ENCODE measurements at regions not wholly inside any gene's neighbourhood (a gene's known extent, or its start where the extent isn't known, plus 50 kb on each side); places are given as distances from the start of the nearest gene placed in this dataset.

DNA sequence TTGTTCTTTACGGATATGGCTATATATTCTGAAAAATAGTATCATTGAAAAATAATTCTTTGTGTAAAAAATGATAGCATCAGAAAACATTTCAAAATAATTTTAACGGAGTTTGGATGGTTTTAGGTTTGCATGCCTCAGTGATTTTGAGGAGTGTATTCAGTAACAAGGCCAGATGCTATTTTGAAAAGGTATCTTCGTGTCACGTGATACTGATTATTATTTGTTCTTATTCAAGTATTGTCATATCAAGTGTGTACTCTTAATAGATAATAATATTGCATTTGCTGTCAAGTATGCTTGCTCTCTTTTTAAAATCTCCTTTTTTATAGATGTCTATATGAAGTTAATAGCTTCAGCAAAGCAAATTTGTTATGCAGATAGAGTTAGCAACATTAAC lies 313.1 kb upstream of the PTPRD start:
- H3K4me3 Mint-ChIP-seq: no peak overlapping the region
- POLR2A ChIA-PET: no interaction called here
- no peaks in the 10 kb centered on the region for H3K4me1 Mint-ChIP-seq

DNA sequence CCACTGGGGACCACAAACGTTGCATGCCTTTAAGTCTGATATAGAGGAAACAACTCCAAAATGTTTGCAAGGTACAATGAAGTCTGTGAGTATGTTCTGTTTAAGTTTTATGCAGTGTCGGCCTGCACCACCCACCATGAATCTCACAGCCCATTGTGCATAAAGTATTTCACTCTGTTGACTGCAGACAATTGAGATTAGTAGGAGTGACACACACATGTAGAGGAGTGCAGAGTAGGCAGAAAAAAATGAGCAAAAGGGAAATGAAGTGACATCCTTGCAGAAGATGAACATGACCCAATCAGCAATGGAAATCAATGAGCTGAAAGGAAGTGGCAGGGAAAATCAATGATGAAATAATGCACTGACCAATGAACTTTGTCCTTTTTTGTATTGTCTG lies 315.6 kb upstream of the PTPRD start:
- Histone ChIP-seq H3K9ac (ENCODE audit: low read length) (no peak overlapping the region), H3K4me3 (ENCODE audit: control extremely low read depth in 1 of 5, extremely low read depth in 1 of 5, insufficient read depth in 1 of 5, low read depth in 2 of 5, low read length in 4 of 5) (no peak overlapping the region), H3K27ac (ENCODE audit: low read length in 2 of 2) (no peak overlapping the region), H3K4me2 (replicated peaks; ENCODE audit: low read depth, low read length, poor library complexity, severe bottlenecking) (no peak overlapping the region), H3K27me3 (replicated peaks in 1 of 4; ENCODE audit: control extremely low read depth in 1 of 4, control insufficient read depth in 3 of 4, insufficient read depth in 4 of 4, low read length in 3 of 4) (no peaks in the 10 kb centered on the region), H2AFZ (ENCODE audit: insufficient read depth, low read depth, low read length, poor library complexity, severe bottlenecking) (no peak overlapping the region), H3K36me3 (replicated peaks in 1 of 2; ENCODE audit: control extremely low read depth in 1 of 2, control insufficient read depth in 1 of 2, extremely low read depth in 1 of 2, insufficient read depth in 2 of 2, low read length in 1 of 2) (no peaks in the 10 kb centered on the region), H3K9me3 (ENCODE audit: control extremely low read depth in 1 of 3, control insufficient read depth in 2 of 3, insufficient read depth in 1 of 3, low read length in 2 of 3) (no peaks in the 10 kb centered on the region), H3K4me1 (ENCODE audit: control insufficient read depth in 2 of 2, insufficient read depth in 2 of 2, low read length in 2 of 2) (no peaks in the 10 kb centered on the region), H4K20me1 (ENCODE audit: control insufficient read depth, insufficient read depth, low read length, poor library complexity, severe bottlenecking) (no peaks in the 10 kb centered on the region), H3K79me2 (ENCODE audit: control insufficient read depth, insufficient read depth, low read length) (no peaks in the 10 kb centered on the region)
- ChIA-PET CTCF (no interaction called here), POLR2A (no interaction called here)
- Mint-ChIP-seq H3K4me1 (no peaks in the 10 kb centered on the region), H3K4me3 (no peak overlapping the region), H3K27ac (no peak overlapping the region), H3K27me3 (no peaks in the 10 kb centered on the region), H3K9me3 (ENCODE audit: insufficient read depth) (no peaks in the 10 kb centered on the region)
- no peak for ATAC-seq (ENCODE audit: low read depth)
- no CpG with 5 or more reads among the region's 2 CpGs for WGBS (ENCODE audit: insufficient coverage)
- DNase-seq: no peak
- TF ChIP-seq, protein P1, sequence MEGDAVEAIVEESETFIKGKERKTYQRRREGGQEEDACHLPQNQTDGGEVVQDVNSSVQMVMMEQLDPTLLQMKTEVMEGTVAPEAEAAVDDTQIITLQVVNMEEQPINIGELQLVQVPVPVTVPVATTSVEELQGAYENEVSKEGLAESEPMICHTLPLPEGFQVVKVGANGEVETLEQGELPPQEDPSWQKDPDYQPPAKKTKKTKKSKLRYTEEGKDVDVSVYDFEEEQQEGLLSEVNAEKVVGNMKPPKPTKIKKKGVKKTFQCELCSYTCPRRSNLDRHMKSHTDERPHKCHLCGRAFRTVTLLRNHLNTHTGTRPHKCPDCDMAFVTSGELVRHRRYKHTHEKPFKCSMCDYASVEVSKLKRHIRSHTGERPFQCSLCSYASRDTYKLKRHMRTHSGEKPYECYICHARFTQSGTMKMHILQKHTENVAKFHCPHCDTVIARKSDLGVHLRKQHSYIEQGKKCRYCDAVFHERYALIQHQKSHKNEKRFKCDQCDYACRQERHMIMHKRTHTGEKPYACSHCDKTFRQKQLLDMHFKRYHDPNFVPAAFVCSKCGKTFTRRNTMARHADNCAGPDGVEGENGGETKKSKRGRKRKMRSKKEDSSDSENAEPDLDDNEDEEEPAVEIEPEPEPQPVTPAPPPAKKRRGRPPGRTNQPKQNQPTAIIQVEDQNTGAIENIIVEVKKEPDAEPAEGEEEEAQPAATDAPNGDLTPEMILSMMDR (IDR thresholded peaks at IDR 0.05): no peak
- TF ChIP-seq EZH2 (IDR thresholded peaks at IDR 0.05; ENCODE audit: borderline replicate concordance, insufficient read depth, low read depth, low read length, poor library complexity, severe bottlenecking): no peak
- intact Hi-C loops (cut with micrococcal nuclease): no loop called here

More for the DNA sequence above, 313.1 kb upstream of the PTPRD start:
- TF ChIP-seq EZH2 (IDR thresholded peaks at IDR 0.05; ENCODE audit: borderline replicate concordance, insufficient read depth, low read depth, low read length, poor library complexity, severe bottlenecking): no peak
- TF ChIP-seq, protein P1 (IDR thresholded peaks at IDR 0.05): no peak
- intact Hi-C loops (cut with micrococcal nuclease): no loop called here
- CTCF ChIA-PET: no interaction called here
- no peaks in the 10 kb centered on the region for H3K27me3 Mint-ChIP-seq
- no peak overlapping the region for H3K27ac Mint-ChIP-seq
- WGBS (ENCODE audit: insufficient coverage): 83% methylated on average over 1 of the region's 4 CpGs
- Histone ChIP-seq H3K4me1 (ENCODE audit: control insufficient read depth in 2 of 2, insufficient read depth in 2 of 2, low read length in 2 of 2) (no peaks in the 10 kb centered on the region), H3K36me3 (replicated peaks in 1 of 2; ENCODE audit: control extremely low read depth in 1 of 2, control insufficient read depth in 1 of 2, extremely low read depth in 1 of 2, insufficient read depth in 2 of 2, low read length in 1 of 2) (no peaks in the 10 kb centered on the region), H3K9ac (ENCODE audit: low read length) (no peak overlapping the region), H3K27me3 (replicated peaks in 1 of 4; ENCODE audit: control extremely low read depth in 1 of 4, control insufficient read depth in 3 of 4, insufficient read depth in 4 of 4, low read length in 3 of 4) (no peaks in the 10 kb centered on the region), H4K20me1 (ENCODE audit: control insufficient read depth, insufficient read depth, low read length, poor library complexity, severe bottlenecking) (no peaks in the 10 kb centered on the region), H3K4me3 (ENCODE audit: control extremely low read depth in 1 of 5, extremely low read depth in 1 of 5, insufficient read depth in 1 of 5, low read depth in 2 of 5, low read length in 4 of 5) (no peak overlapping the region), H3K79me2 (ENCODE audit: control insufficient read depth, insufficient read depth, low read length) (no peaks in the 10 kb centered on the region), H3K4me2 (replicated peaks; ENCODE audit: low read depth, low read length, poor library complexity, severe bottlenecking) (no peak overlapping the region), H2AFZ (ENCODE audit: insufficient read depth, low read depth, low read length, poor library complexity, severe bottlenecking) (no peak overlapping the region), H3K9me3 (ENCODE audit: control extremely low read depth in 1 of 3, control insufficient read depth in 2 of 3, insufficient read depth in 1 of 3, low read length in 2 of 3) (no peaks in the 10 kb centered on the region), H3K27ac (ENCODE audit: low read length in 2 of 2) (no peak overlapping the region)
- ATAC-seq (ENCODE audit: low read depth) (no peak), DNase-seq (no peak)
- no peaks in the 10 kb centered on the region for H3K9me3 Mint-ChIP-seq (ENCODE audit: insufficient read depth)

Data from B cell (primary cell).